ENCODE measurements at regions not wholly inside any gene's neighbourhood (a gene's known extent, or its start where the extent isn't known, plus 50 kb on each side); places are given as distances from the start of the nearest gene placed in this dataset.

DNA sequence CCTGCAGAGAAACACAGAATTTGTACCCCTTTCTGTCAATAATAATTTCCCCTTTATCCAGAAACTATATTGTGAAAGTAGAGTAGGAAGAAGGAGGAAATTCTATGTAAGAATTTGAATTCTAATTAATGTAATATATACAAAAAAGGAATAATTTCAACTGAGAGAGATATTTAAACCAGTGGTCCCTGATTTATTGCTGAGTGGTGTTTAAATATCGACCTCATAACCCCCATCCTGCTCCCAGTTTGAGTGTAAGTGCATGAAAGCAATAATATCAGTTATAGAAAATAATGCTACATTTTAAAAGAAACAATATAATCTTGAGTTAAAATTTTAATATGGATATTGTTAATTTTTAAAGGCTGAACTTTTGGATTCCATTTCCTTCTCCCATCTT, 286.2 kb upstream of the REG3G start:
- TF ChIP-seq, protein P1, sequence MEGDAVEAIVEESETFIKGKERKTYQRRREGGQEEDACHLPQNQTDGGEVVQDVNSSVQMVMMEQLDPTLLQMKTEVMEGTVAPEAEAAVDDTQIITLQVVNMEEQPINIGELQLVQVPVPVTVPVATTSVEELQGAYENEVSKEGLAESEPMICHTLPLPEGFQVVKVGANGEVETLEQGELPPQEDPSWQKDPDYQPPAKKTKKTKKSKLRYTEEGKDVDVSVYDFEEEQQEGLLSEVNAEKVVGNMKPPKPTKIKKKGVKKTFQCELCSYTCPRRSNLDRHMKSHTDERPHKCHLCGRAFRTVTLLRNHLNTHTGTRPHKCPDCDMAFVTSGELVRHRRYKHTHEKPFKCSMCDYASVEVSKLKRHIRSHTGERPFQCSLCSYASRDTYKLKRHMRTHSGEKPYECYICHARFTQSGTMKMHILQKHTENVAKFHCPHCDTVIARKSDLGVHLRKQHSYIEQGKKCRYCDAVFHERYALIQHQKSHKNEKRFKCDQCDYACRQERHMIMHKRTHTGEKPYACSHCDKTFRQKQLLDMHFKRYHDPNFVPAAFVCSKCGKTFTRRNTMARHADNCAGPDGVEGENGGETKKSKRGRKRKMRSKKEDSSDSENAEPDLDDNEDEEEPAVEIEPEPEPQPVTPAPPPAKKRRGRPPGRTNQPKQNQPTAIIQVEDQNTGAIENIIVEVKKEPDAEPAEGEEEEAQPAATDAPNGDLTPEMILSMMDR (IDR thresholded peaks at IDR 0.05; ENCODE audit: insufficient read depth in 1 of 2, low read depth in 1 of 2, low read length in 1 of 2, severe bottlenecking in 1 of 2, unreplicated experiment in 1 of 2) = no peak
- ChIA-PET CTCF (no interaction called here), POLR2A (no interaction called here)
- no peaks in the 10 kb centered on the region for H3K9me3 ChIP-seq
- no peaks in the 10 kb centered on the region for H3K9me3 Mint-ChIP-seq (ENCODE audit: unreplicated experiment)
- no peaks in the 10 kb centered on the region for H3K36me3 Mint-ChIP-seq (ENCODE audit: insufficient read depth, unreplicated experiment)
- no TSS peak for BruUV-seq (replicated peaks)
- no peak overlapping the region for H3K4me3 ChIP-seq (ENCODE audit: low read depth, low read length)
- intact Hi-C loops (cut with micrococcal nuclease; ENCODE audit: unreplicated experiment) = no loop called here
- H3K27me3 Mint-ChIP-seq (ENCODE audit: insufficient read depth, unreplicated experiment) = no peaks in the 10 kb centered on the region
- no peaks in the 10 kb centered on the region for H3K27me3 ChIP-seq (replicated peaks; ENCODE audit: control insufficient read depth, insufficient read depth, low read length)
- no peak for DNase-seq
- no peaks in the 10 kb centered on the region for H3K4me1 ChIP-seq
- H3K36me3 ChIP-seq (ENCODE audit: control insufficient read depth, insufficient read depth, low read length) = no peaks in the 10 kb centered on the region
- no peak overlapping the region for H3K27ac Mint-ChIP-seq (ENCODE audit: unreplicated experiment)
- no peak overlapping the region for H3K4me3 Mint-ChIP-seq (ENCODE audit: unreplicated experiment)
- H3K4me1 Mint-ChIP-seq (ENCODE audit: low read depth, unreplicated experiment) = no peaks in the 10 kb centered on the region

DNA sequence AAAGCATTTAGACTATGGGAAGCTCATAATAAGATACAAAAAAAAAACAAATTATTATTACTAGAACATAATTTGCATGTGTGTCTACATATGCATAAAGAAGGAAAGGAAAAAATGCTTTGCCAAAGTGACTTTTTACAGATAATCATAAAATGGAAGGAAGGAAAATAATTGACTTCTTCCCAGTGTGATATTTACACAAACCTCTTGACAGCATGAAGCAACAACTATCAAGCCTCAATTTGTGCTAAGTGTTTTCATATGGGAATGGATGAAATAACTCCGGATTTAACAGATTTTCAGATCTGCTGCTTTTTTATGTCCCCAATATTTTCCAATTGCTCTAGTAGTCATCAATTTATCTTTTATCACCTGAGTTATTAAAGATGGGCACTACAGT, 275.9 kb upstream of the REG3G start:
- TF ChIP-seq, protein P1 (IDR thresholded peaks at IDR 0.05; ENCODE audit: insufficient read depth in 1 of 2, low read depth in 1 of 2, low read length in 1 of 2, severe bottlenecking in 1 of 2, unreplicated experiment in 1 of 2) = no peak
- no peaks in the 10 kb centered on the region for H3K27me3 Mint-ChIP-seq (ENCODE audit: insufficient read depth, unreplicated experiment)

DNA sequence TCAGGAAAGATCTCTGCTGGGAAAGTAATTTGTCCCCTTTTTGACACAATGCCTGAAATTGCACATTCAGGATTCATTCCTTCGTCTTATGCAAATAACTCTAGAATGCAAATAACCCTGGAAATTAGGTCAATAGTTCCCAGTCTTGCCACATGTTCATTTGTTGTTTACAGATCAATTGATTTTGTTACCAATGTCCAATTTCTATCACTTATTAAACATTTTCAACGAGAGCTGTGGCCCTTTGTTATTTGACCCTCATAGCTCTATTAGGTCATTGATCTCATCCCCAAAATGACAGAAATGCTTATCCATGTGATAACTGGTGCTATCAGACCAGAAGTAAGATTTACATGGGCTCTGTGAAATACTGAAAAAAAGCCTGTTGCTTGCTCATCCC, 275.3 kb upstream of the REG3G start:
- H3K4me1 Mint-ChIP-seq (ENCODE audit: low read depth, unreplicated experiment) = no peaks in the 10 kb centered on the region
- ChIA-PET CTCF (no interaction called here), POLR2A (no interaction called here)
- DNase-seq = no peak
- no peak overlapping the region for H3K27ac Mint-ChIP-seq (ENCODE audit: unreplicated experiment)
- no peak overlapping the region for H3K4me3 Mint-ChIP-seq (ENCODE audit: unreplicated experiment)
- Histone ChIP-seq H3K9me3 (no peaks in the 10 kb centered on the region), H3K36me3 (ENCODE audit: control insufficient read depth, insufficient read depth, low read length) (no peaks in the 10 kb centered on the region), H3K4me1 (no peaks in the 10 kb centered on the region), H3K27me3 (replicated peaks; ENCODE audit: control insufficient read depth, insufficient read depth, low read length) (no peaks in the 10 kb centered on the region), H3K4me3 (ENCODE audit: low read depth, low read length) (no peak overlapping the region)
- no TSS peak for BruUV-seq (replicated peaks)
- no peaks in the 10 kb centered on the region for H3K36me3 Mint-ChIP-seq (ENCODE audit: insufficient read depth, unreplicated experiment)
- no peaks in the 10 kb centered on the region for H3K27me3 Mint-ChIP-seq (ENCODE audit: insufficient read depth, unreplicated experiment)
- intact Hi-C loops (cut with micrococcal nuclease; ENCODE audit: unreplicated experiment) = no loop called here
- no peaks in the 10 kb centered on the region for H3K9me3 Mint-ChIP-seq (ENCODE audit: unreplicated experiment)
- TF ChIP-seq, protein P1 (IDR thresholded peaks at IDR 0.05; ENCODE audit: insufficient read depth in 1 of 2, low read depth in 1 of 2, low read length in 1 of 2, severe bottlenecking in 1 of 2, unreplicated experiment in 1 of 2) = no peak

More for the DNA sequence above, 275.9 kb upstream of the REG3G start:
- no peaks in the 10 kb centered on the region for H3K27me3 ChIP-seq (replicated peaks; ENCODE audit: control insufficient read depth, insufficient read depth, low read length)
- Mint-ChIP-seq H3K4me3 (ENCODE audit: unreplicated experiment) (no peak overlapping the region), H3K27ac (ENCODE audit: unreplicated experiment) (no peak overlapping the region), H3K36me3 (ENCODE audit: insufficient read depth, unreplicated experiment) (no peaks in the 10 kb centered on the region), H3K9me3 (ENCODE audit: unreplicated experiment) (no peaks in the 10 kb centered on the region), H3K4me1 (ENCODE audit: low read depth, unreplicated experiment) (no peaks in the 10 kb centered on the region)
- POLR2A ChIA-PET = no interaction called here
- H3K4me1 ChIP-seq = no peaks in the 10 kb centered on the region
- H3K4me3 ChIP-seq (ENCODE audit: low read depth, low read length) = no peak overlapping the region
- intact Hi-C loops (cut with micrococcal nuclease; ENCODE audit: unreplicated experiment) = no loop called here
- no peak for DNase-seq
- no peaks in the 10 kb centered on the region for H3K9me3 ChIP-seq
- BruUV-seq (replicated peaks) = no TSS peak
- H3K36me3 ChIP-seq (ENCODE audit: control insufficient read depth, insufficient read depth, low read length) = no peaks in the 10 kb centered on the region
- CTCF ChIA-PET = no interaction called here
